ENCODE measurements at regions not wholly inside any gene's neighbourhood (a gene's known extent, or its start where the extent isn't known, plus 50 kb on each side); places are given as distances from the start of the nearest gene placed in this dataset.

DNA sequence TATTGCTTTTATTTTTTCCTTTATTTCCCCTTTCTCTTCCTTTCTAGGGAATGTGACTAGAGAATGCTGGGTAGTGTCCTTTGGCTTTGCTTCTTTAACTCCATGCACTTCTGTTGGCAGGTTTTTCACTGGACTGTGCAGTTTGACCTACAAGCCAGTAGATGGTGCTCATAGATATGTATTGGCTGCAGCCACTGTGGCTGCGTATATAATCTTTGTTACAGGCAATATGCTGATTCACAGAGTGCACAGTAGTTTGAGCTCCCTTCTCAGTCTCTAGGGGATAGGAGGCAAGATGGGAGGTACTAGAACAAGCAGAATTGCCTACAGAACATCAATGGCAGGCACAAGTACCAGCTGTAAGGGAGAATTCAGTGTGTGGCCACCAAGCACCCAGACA, 503.5 kb downstream of the LRFN5 start:
- DNase-seq (ENCODE audit: low spot score), result peak; percentile 52

DNA sequence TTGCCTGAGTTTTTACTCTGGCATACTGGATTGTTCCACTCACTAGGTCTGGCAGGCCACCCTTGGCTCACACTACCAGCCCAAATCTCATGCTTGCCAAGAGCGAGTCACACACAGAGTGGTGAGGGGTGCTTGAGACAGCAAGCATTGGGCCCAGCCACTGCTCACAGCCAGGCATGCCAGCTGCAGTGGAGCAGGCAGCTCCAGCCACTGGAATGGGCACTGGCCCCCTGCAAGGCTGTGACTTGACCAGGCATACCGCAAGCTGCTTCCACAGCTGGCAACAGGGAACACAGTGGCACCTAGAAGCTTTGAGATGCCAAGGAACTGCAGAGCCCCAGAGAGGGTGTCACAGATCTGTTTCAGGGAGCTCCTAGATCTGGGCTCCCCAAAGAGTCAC, 488.5 kb downstream of the LRFN5 start:
- peak; percentile 1 for DNase-seq (ENCODE audit: low spot score)

DNA sequence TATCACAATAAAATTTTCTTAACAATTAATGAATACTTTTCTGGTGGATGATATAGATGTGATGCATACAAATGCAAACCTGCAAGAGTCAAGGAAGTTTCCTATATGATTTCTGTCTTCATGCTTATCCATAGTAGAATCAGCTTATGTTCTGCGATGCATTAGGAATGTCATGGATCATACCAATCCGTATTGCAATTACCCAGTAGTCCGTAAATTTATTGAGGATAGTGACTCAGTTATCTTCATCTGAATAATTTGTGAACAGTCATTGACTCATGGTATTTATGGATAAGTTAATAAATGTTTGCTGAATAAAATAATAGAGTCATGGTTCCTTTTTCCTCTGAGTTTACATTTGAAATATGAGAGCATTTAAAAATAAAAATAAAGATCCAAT, 483.4 kb downstream of the LRFN5 start:
- no peak for DNase-seq (ENCODE audit: low spot score)

DNA sequence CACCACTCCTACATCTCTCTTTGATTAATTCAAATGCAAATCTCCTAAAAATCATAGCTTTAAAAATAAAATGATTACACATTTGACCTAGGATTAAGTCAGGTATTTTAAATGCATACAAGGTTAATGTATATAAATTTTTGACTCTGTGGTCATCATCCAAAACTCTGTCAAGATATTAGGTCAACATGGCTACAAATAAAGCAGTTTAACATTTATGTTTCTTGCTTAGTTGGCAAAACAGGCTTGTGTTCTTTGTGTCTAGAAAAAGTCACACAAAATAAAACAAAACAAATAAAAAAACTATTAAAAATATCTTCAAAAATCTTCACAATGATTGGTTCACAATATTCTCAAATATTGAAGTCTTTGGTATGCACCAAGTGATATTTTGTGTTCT, 473.2 kb downstream of the LRFN5 start:
- DNase-seq (ENCODE audit: low spot score), result no peak

DNA sequence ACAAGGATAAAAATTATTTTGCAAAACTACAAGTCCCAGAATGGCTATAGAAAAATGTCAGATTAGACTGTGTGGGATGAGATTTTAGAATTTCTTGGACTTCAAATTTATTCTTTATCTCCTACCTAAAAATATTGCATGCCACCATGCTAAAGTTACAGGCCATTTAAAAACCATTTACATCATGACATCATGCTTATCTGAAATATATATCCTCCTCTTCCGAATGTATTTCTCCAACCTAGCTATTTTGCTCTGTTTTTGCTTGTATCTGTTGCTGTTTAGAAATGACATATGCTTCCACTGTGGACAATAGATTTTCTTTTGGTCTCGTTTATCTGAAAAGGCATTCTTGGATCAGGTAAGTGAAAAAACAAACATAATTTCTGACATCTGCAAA, 471.7 kb downstream of the LRFN5 start:
- no peak for DNase-seq (ENCODE audit: low spot score)

DNA sequence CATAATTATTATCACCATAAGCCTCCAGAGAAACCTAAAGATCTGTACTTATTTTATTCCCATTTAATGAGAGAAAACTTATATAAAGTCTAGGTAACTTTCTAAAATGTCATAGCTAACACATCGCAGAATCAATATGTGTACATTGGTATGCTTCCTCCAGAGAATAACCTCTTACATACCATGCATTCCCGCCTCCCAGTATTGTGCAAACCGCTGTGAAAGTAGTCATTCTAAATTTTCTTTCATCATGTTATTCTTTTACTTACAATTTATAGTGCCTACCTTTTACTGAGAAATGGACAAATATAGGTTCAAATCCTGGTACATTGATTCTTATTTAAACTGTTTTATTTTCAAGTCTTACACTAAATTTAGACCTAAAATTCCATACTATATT, 463.4 kb downstream of the LRFN5 start:
- DNase-seq (ENCODE audit: low spot score), result no peak

DNA sequence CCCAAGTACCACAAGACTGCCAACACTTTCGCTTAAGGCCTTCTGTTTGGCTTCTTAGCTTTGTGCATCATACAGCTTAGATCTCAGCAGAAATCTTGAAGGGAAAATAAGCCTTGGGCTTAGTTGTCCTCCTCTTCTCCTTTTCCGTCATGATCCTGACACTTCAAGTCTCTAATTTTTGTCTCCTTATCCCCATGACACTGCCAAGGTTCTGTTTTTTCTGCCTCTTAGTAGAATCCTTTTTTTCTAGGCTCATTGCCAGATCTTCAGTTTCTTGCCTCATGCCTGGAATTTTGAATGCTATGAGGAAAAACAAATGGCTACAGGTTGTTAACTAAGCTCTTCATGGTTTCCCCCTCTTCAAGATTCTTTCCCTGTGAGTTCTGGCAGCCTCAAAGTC, 450.4 kb downstream of the LRFN5 start:
- no peak for DNase-seq (ENCODE audit: low spot score)

DNA sequence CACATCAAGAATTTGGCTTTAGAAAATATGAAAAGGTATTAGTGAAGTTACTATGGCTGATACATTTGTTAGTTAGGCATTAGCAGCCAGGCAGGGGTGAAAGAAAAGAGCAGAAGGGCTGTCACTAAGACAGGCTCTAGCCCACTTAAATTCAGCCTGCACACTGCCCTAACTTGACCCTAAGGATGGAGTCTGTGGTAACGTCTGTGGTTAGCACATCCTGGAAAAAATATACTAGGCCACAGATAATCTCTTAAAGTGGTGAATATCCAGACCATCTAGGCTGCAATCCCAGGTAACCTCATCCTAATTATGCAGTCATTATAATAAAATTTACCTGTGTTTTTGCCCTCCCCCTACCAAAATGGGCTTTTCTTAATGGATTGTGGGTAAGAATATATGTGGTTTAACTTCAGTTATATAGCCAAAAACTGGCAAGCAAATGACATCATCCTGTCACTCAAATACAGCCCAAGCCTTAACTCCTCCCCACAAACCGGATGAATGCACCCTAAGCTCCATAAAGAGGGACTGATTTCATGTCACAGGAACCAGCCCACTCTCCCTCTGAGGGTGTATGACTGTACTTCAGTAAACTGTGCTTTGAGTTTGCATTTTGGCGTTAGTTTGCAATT, 440.9 kb downstream of the LRFN5 start:
- DNase-seq (ENCODE audit: low spot score), result no peak

DNA sequence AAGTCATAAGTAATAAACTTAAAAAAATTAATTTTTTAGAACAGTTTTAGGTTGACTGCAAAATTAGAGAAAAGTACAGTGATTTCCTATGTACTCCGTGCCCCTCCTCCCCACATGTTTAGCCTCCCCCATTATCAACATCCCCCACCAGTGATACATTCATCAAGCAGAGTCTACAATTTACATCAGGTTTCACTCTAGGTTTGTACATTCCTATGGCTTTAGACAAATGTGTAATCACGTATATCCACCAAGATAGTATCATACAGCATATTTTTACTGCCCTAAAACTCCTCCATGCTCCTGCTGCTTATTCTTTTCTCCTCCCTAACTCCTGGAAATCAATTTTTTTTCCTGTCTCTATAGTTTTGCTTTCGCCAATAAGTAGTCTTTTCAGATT, 438.7 kb downstream of the LRFN5 start:
- no peak for DNase-seq (ENCODE audit: low spot score)

DNA sequence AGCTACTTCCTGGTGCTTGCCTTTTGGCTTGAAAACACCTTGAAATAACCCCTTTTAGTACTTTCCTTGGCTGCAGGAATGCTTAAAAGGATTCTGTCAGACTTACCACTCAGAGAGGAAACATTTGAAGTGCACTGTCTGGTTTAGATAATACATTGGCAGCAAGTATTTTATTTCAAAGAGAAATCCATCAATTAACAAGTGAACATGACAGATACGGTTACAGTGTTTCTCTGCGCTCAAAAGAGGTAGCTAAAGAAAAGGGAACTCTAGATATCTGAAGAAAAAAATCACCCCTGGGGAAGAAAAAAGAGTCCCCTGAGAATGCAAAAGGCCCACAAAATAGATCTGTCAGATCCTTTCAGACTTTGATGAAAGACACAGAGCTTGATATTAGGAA, 421.9 kb downstream of the LRFN5 start:
- DNase-seq (ENCODE audit: low spot score), result no peak

DNA sequence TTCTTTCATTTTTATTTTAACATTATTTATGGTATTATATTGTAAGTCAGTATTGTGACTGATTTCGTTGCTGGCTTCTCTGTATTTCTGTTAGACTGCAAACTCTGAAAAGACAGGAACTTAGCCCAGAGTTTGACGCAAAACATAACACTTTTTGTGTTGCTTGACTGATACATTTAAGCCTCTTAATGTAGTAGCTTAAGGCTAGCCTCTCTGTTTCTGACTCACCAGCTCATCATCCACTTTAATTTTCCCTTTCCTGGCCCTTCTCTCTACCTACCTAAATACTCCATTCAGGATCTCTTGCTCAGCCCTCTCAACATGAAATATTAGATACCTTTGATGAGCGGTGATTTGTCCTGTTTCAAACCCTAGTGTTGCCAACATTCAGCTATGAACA, 420.6 kb downstream of the LRFN5 start:
- no peak for DNase-seq (ENCODE audit: low spot score)

DNA sequence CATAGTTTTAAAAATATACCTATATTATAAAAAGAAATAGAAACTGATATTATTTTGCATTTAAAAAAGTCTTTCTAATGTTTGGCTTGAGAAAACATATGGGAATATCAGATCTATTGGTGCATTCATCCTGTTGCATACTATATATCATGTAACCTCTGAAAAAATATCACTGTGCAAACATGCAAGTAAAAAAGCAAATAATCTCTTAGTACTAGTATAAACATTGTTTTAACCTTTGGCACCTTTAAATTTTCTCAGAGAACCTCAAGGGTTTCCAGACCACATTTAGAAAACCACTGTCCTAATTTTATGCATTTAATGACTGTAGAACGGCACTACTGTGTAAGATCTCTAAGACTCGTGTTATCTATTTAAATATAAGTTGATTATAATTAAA, 416.8 kb downstream of the LRFN5 start:
- DNase-seq (ENCODE audit: low spot score), result no peak

DNA sequence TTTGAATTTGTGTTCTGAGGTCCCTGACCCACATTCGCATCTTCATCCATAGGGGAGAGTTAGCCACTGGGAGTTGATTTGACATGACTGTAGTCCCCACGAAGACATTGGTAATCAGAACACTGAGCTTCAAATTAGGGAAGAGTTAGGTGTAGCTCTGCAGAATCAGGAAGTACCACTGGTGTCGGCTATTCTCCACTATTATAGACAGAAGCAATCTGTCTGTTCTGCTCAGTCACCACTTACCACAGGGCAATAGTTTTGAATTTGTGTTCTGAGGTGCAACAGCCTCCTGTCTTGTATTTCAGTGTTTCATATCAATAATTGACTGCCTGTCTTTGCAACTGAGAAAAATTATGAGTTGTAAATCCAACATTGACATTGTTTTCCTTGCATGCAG, 407.6 kb downstream of the LRFN5 start:
- DNase-seq (ENCODE audit: low spot score), result no peak

DNA sequence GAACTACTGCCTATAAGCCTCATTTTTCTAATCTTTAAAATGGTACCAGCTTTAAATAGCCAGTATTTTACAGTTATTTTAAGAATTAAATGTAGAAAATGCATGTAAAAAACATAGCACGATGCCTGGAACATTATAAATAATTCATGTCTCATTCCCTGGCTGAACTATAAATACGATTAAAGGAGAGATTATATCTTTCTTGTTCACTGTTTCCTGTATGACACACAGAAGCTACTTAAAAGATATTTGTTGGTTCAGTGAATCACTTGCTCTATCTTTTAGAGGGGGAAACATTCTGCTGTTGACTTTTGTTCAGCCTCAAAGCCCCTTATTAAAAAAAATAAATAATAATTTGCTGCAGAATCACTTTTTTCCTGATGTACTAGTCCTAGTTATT, 406.9 kb downstream of the LRFN5 start:
- no peak for DNase-seq (ENCODE audit: low spot score)

DNA sequence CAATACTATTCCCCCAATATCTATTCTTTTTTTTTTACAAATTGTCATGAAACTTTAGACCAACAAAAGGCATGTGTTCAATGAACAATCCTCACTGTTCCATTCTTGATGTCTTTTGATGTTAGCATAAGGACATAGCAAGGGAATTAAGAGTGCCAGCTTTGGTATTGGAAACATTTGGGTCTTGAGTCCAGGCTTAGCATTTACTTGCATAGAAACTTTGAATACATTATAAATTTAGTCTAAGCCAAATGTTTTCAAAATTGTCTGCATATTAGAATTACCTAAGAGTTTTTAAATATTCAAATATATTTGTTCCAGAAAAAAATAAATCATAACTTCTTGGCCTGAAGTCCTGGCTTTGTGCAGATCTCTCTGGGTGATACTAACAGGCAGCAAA, 406.5 kb downstream of the LRFN5 start:
- no peak for DNase-seq (ENCODE audit: low spot score)

DNA sequence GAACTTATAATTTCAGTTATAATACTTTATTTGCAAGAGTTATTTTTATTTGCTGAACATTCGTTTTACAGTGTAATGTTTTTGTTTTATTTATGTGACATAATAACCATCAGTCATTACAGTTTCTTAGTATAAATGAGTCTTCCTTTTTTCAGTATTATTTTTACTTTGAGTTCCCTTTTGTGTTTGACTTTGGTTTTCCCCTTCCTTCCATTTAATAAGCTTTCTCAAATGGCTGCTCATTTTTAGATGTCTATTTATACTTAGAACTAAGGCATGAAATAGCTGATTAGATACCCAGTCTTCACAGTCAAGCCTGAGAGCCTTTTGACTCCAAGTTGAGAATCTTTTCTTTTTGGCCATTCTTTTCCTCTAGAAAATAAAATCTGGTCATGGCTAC, 404.5 kb downstream of the LRFN5 start:
- DNase-seq (ENCODE audit: low spot score), result no peak

DNA sequence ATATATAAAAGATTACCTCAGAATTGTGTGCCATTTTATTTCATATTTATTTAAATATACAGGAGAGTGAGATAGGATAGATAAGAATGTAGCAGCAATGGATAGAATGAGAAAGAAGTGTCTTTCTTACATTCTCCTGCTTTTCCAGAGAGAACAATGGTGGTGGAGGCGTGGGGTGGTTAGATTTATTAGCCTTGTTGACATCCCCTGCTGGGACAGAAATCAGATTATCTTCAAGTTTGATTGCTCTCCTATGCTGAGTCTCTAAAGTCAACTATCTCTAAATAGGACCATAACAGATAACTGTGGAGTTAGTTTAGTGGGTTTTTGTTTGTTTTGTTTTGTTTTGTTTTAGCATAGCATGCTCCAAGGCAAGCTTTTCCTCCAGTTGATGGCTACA, 397.6 kb downstream of the LRFN5 start:
- no peak for DNase-seq (ENCODE audit: low spot score)

DNA sequence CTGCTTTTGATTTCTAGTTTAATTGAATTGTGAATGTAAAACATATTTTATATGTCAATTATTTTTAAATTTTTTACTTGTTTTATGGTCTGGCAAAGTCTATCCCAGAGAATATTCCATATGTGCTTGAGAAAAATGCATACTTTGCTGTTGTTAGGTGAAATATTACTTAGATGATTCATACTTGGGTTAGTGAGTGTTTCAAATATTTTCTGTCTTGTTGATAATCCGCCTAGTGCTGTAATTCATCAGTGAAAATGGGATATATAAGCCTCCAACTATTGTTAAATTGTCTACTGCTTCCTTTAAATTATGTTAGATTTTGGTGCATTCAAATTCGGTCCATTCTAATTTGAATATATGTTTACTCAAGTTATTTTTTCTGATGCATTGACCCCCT, 395.5 kb downstream of the LRFN5 start:
- no peak for DNase-seq (ENCODE audit: low spot score)

DNA sequence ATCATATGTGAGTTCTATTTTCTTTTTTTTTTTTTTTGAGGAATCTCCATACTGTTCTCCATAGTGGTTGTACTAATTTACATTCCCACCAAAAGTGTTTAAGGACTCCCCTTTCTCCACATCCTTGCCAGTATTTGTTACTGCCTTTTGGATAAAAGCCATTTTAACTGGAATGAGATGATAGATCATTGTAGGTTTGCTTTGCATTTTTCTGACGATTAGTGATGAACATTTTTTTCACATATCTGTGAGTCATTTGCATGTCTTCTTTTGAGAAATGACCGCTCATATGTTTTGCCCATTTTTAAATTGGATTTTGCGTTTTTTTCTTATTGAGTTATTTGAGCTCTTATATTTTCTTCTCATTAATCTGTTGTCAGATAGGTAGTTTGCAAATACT, 394.8 kb downstream of the LRFN5 start:
- no peak for DNase-seq (ENCODE audit: low spot score)

DNA sequence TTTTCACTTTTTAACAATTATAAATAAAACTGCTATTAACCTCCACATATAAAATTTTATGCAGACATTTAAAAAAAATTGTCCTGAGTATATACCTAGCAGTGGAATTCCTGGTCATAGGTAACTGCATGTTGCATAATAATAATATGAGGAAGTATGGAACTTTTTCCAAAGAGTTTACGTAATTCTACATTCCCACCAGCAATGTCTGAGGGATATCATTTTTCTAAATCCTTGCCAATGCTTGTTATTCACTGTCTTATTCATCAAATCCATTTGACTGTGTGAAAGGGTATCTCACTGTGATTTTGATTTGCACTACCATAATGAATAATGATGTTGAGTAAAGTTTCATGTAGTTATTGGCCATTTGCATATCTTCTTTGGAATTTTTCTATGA, 393.8 kb downstream of the LRFN5 start:
- no peak for DNase-seq (ENCODE audit: low spot score)

DNA sequence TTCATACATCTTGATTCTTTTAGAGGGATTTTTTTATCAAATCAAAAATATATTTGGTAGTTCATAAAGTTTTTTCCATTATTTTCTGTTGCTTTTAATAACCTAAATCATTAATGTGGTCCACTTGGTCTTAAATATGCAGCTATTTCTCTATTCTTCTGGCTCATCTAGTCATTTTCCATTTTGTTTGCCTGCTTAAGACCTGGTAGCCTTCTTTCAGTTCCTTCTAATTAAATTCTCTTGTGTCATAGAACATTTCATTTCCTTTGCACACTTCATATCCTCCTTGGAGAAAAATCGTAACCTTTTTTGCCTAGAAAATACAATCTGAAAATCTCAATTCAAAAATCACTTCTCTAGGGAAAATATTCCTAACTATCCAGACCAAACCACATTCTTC, 387.0 kb downstream of the LRFN5 start:
- no peak for DNase-seq (ENCODE audit: low spot score)

DNA sequence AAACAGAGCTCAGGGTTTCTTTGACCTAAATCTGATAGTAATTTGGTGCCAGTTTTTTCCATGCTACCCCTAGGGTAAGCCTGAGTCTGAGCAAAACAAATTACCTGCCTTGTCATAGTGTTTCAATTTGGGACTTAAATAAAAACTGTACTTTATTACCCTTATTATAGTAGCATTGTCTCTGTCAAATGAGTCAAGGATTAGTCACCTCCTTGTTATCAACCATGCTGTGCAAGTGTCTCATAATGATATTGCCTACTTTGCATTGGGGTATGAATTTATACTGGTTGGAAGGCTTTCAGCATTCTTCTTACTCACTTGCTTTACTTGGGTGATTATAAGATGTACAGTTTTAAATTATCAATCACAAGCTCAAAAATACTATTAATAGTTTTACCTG, 380.0 kb downstream of the LRFN5 start:
- peak; percentile 30 for DNase-seq (ENCODE audit: low spot score)

DNA sequence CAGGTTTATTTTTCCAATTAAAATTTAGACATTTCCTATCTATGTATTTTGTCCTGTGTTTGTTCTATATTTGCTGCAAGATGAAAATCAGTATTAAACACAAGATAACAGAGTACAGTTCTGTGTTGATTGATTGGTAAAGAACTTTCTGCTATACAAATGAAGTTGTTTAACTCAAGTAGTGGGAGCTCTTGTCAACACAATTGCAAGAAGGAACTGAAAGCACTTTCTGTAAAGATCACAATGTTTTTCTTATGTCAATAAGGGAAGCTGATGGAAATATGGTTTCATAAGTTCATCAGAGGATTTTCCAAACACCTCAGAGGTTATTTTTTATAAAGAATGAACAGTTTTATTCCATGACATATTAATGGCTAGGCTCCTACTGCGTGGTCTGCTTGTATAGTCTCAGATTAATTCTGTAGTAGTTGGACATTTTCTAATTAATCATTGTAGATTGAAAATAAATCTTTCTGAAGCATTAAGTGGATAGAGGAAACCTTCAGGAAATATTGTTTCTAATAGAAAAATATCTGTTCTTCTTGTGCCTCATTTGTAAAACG, 379.5 kb downstream of the LRFN5 start:
- no peak for DNase-seq (ENCODE audit: low spot score)

DNA sequence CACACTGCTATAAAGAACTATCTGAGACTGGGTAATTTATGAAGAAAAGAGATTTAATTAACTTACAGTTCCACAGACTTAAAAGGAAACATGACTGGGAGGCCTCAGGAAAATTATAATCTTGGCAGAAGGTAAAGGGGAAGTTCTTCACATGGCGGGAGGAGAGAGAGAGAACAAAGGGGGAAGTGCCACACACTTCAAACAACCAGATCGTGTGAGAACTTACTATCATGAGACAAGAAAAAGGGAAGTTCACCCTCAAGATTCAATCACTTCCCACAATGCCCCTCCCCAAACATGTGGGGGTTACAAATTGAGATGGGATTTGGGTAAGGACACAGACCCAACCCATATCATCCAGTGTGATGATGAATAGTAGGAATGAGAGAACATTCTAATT, 366.5 kb downstream of the LRFN5 start:
- no peak for DNase-seq (ENCODE audit: low spot score)

DNA sequence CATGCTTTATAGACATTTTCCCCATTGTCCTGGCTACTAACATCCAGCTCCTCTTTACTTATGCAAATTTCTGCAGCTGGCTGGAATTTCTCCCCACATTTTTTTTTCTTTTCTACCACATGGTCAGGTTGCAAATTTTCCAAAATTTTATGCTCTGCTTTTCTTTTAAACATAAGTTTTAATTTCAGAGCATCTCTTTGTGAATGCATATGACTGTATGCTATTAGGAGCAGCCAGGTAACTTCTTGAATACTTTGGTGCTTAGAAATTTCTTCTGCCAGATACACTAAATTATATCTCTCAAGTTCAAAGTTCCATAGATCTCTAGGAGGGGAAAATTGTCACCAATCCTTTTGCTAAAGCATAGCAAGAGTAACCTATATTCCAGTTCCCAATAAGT, 365.9 kb downstream of the LRFN5 start:
- DNase-seq (ENCODE audit: low spot score), result no peak

Measured in kidney tubule cell (primary cell).